GM12892 (cell line): ENCODE measurements at regions not wholly inside any gene's neighbourhood (a gene's known extent, or its start where the extent isn't known, plus 50 kb on each side); places are given as distances from the start of the nearest gene placed in this dataset.

Source experiments
- POLR2A ChIP-seq: IDR thresholded peaks from 2 replicates; pipeline ENCODE4 v1.6.1; 2011; ENCODE audit warnings: low read depth, low read length, control low read depth
- POLR2AphosphoS5 ChIP-seq: IDR thresholded peaks from 2 replicates; pipeline ENCODE4 v1.6.1; 2011; ENCODE audit warnings: low read depth, low read length, control low read depth

GRCh38 chr14:71742485-71742884, 189.7 kb upstream of the RGS6 start:
- TF ChIP-seq POLR2A (no peak), POLR2AphosphoS5 (no peak)
